K562 (cell line): ENCODE measurements at regions not wholly inside any gene's neighbourhood (a gene's known extent, or its start where the extent isn't known, plus 50 kb on each side); places are given as distances from the start of the nearest gene placed in this dataset.

Source experiments
- ATAC-seq: fragments of 200-7000 bp; cut with Tn5 transposase; 3 replicates; pipeline ENCODE4 v1.9.1; 2020; ENCODE audit warnings: moderate library complexity
- BruUV-seq: library from RNA; stranded (reverse); fragments of 400-500 nt; replicated peaks from 2 replicates; lab custom pipeline; 2021; lab: Mats Ljungman, UMichigan
- CTCF ChIA-PET: fragments of 300-600 bp; formaldehyde crosslinking; extraction: SDS; loops from one replicate; lab custom pipeline; 2021; ENCODE audit warnings: low intra/inter-chr PET ratio; lab: Yijun Ruan, JAX
- POLR2A ChIA-PET: fragments of 300-600, 350-650 bp; sonication (Branson Sonifier 250); formaldehyde crosslinking; extraction: SDS; loops from one replicate; lab custom pipeline; 2021; ENCODE audit warnings: antibody characterized with exemption, inconsistent platforms; lab: Yijun Ruan, JAX
- DNase-seq, 4 experiments: peaks; one replicate each; pipeline versions ENCODE4 v3.0.0 to v3.0.0-alpha.2; 2011 to 2018; ENCODE audit warnings: low spot score in 3 of 4, mixed read lengths in 3 of 4; ENCODE audit errors: extremely low read depth in 1 of 4
- FAIRE-seq: peaks from 2 replicates; lab custom pipeline; 2011; peaks lifted over from hg19 to GRCh38; lab: Jason Lieb, UNC
- H2AFZ ChIP-seq: 2 replicates; pipeline ENCODE4 v1.6.0; 2011; ENCODE audit warnings: low read depth, low read length, control low read depth, inconsistent platforms
- H3K27ac ChIP-seq: fragments of 200-600 bp; 3 replicates; pipeline ENCODE4 v1.8.0; 2011; ENCODE audit warnings: low read depth, mild to moderate bottlenecking, control low read depth, inconsistent platforms, low read length, moderate library complexity, mixed read lengths; ENCODE audit errors: extremely low read depth
- H3K27me3 ChIP-seq, 2 experiments: fragments of 300-600 bp in 1 of 2; 2 replicates in 1 of 2; 3 replicates in 1 of 2; pipeline versions ENCODE4 v1.6.0 to v1.8.0; 2011; ENCODE audit warnings: inconsistent platforms in 2 of 2, low read length in 2 of 2, mild to moderate bottlenecking in 1 of 2, mixed read lengths in 1 of 2, moderate library complexity in 1 of 2; ENCODE audit not compliant: control insufficient read depth in 2 of 2, insufficient read depth in 2 of 2
- H3K36me3 ChIP-seq: fragments of 300-600 bp; 3 replicates; pipeline ENCODE4 v1.8.0; 2011; ENCODE audit warnings: mild to moderate bottlenecking, low read length, inconsistent platforms; ENCODE audit not compliant: control insufficient read depth, insufficient read depth
- H3K4me1 ChIP-seq, 2 experiments: fragments of 200-600 bp in 1 of 2; replicated peaks in 1 of 2; 2 replicates in 1 of 2; 3 replicates in 1 of 2; pipeline versions ENCODE4 v1.5.1 to v1.8.0; 2011; ENCODE audit warnings: inconsistent platforms in 2 of 2, low read length in 2 of 2, mild to moderate bottlenecking in 1 of 2, mixed read lengths in 1 of 2, moderate library complexity in 1 of 2; ENCODE audit not compliant: control insufficient read depth in 2 of 2, insufficient read depth in 2 of 2
- H3K4me2 ChIP-seq: 2 replicates; pipeline ENCODE4 v1.6.1; 2011; ENCODE audit warnings: low read length, control low read depth, inconsistent platforms, mixed read lengths; ENCODE audit not compliant: insufficient read depth
- H3K4me3 ChIP-seq: fragments of 200-600 bp; sonication (generic), shearing (Covaris generic); 2 replicates; pipeline ENCODE4 v1.5.1; 2016; ENCODE audit warnings: control low read depth, inconsistent platforms
- H3K79me2 ChIP-seq: fragments of 200-600 bp; 3 replicates; pipeline ENCODE4 v1.8.0; 2011; ENCODE audit warnings: low read length, inconsistent platforms; ENCODE audit not compliant: control insufficient read depth, insufficient read depth
- H3K9ac ChIP-seq, 2 experiments: 2 replicates each; pipeline versions ENCODE4 v1.6.0 to v1.6.1; 2011; ENCODE audit warnings: low read depth in 2 of 2, low read length in 2 of 2, control low read depth in 1 of 2, inconsistent platforms in 1 of 2, mild to moderate bottlenecking in 1 of 2, mixed read lengths in 1 of 2; ENCODE audit not compliant: insufficient read depth in 1 of 2
- H3K9me1 ChIP-seq: one replicate; pipeline ENCODE4 v1.6.0; 2011; ENCODE audit warnings: inconsistent platforms, mild to moderate bottlenecking, low read length, moderate library complexity; ENCODE audit not compliant: control insufficient read depth, insufficient read depth
- H3K9me3 ChIP-seq: replicated peaks from 2 replicates; pipeline ENCODE4 v1.5.1; 2011; ENCODE audit warnings: low read depth, low read length, inconsistent platforms; ENCODE audit not compliant: control insufficient read depth, insufficient read depth
- H4K20me1 ChIP-seq: replicated peaks from 2 replicates; pipeline ENCODE4 v1.6.1; 2011; ENCODE audit warnings: low read length, inconsistent platforms, mixed read lengths; ENCODE audit not compliant: control insufficient read depth, insufficient read depth
- ATF1 ChIP-seq, 2 experiments: fragments of 450-650 bp in 1 of 2; IDR thresholded peaks; 2 replicates each; pipeline ENCODE4 v1.6.1; 2016; ENCODE audit warnings: missing compliant biosample characterization in 1 of 2, missing genetic modification characterization in 1 of 2
- ELF1 ChIP-seq: fragments of 200-800 bp; sonication (Bioruptor generic); IDR thresholded peaks from 2 replicates; pipeline ENCODE4 v1.6.1; 2016; ENCODE audit warnings: missing genetic modification characterization, missing compliant biosample characterization
- HMG20B ChIP-seq: fragments of 250-450 bp; sonication (Bioruptor Pico); IDR thresholded peaks from 2 replicates; pipeline ENCODE4 v1.5.0; 2021; ENCODE audit warnings: mild to moderate bottlenecking
- NFATC3 ChIP-seq: fragments of 450-650 bp; IDR thresholded peaks from 2 replicates; pipeline ENCODE4 v1.6.1; 2017; ENCODE audit warnings: mild to moderate bottlenecking
- ZBTB49 ChIP-seq: sonication (generic); formaldehyde crosslinking; IDR thresholded peaks from 2 replicates; pipeline ENCODE4 v1.8.0; 2022; ENCODE audit warnings: missing genetic modification reagents, mild to moderate bottlenecking, borderline replicate concordance
- ZC3H4 ChIP-seq: sonication (generic); formaldehyde crosslinking; IDR thresholded peaks from 2 replicates; pipeline ENCODE4 v1.9.0; 2021; ENCODE audit warnings: missing genetic modification reagents, borderline replicate concordance
- WGBS: fragments of 100-300 bp; shearing (Covaris generic); methylation state at CpG from one replicate; pipeline ENCODE4 v1.1.6; 2016; ENCODE audit warnings: low coverage, mixed read lengths; ENCODE audit not compliant: insufficient coverage; ENCODE audit errors: missing lambda C conversion rate; 5-methylcytosine and 5-hydroxymethylcytosine counted together
- in situ Hi-C: fragments of 300-500 bp; cut with MboI; formaldehyde crosslinking; loops from 4 replicates; pipeline ENCODE4 v1.15.0; 2018; ENCODE audit warnings: inconsistent platforms, mixed read lengths
- intact Hi-C: fragments of 100-400 bp; cut with micrococcal nuclease; formaldehyde crosslinking; loops from 2 replicates; pipeline ENCODE4 v1.14.2; 2022

GRCh38 chr6:41409489-41409888 is 74.1 kb downstream of the NCR2 start:
- Histone ChIP-seq H3K4me2 (no peak overlapping the region), H3K9me3 (no peaks in the 10 kb centered on the region), H3K27me3 (peaks cover 41 to 70% of the 10 kb centered on the region in 2 experiments), H3K79me2 (no peaks in the 10 kb centered on the region), H4K20me1 (peaks cover 7% of the 10 kb centered on the region; the same call in 1 of the 2 replicates), H2AFZ (no peak overlapping the region), H3K9me1 (no peaks in the 10 kb centered on the region), H3K36me3 (no peaks in the 10 kb centered on the region), H3K9ac (no peak overlapping the region), H3K4me3 (no peak overlapping the region), H3K4me1 (peaks cover 0 to 5% of the 10 kb centered on the region in 2 experiments; a peak in 1 of 5 replicates), H3K27ac (no peak overlapping the region)
- FAIRE-seq (no peak), DNase-seq (no peak), ATAC-seq (no peak)
- POLR2A ChIA-PET = interaction anchor here (1.4 kb wide), 1 partner anchor 12 kb away, joined by 5 read pairs; no protein-coding TSS in a partner anchor
- WGBS = 0% methylated on average over 4 of the region's 5 CpGs
- TF ChIP-seq ZC3H4 (CRISPR knock-in tag) = no peak
- no peak for TF ChIP-seq NFATC3
- TF ChIP-seq ZBTB49 (CRISPR knock-in tag) = no peak
- TF ChIP-seq ATF1 (CRISPR knock-in tag; IDR thresholded peaks at IDR 0.05) = no peak
- no peak for TF ChIP-seq ATF1 (tag; IDR thresholded peaks at IDR 0.05)
- TF ChIP-seq ELF1 (tag) = no peak
- no peak for TF ChIP-seq HMG20B (CRISPR knock-in tag)
- intact Hi-C loops = no loop called here
- in situ Hi-C loops = no loop called here
- CTCF ChIA-PET = no interaction called here
- no TSS peak for BruUV-seq
